GM21717 (cell line): ENCODE measurements at regions not wholly inside any gene's neighbourhood (a gene's known extent, or its start where the extent isn't known, plus 50 kb on each side); places are given as distances from the start of the nearest gene placed in this dataset.
"Not testable (repeated sequence)": the region's sequence is repeated elsewhere in the genome, so short reads cannot be mapped to it uniquely, and the experiment has no call there.

Experiments used
- ATAC-seq: cut with Tn5 transposase; IDR thresholded peaks from one replicate; pipeline ENCODE4 v1.9.1; 2021; ENCODE audit warnings: mild to moderate bottlenecking, moderate library complexity; ENCODE audit not compliant: unreplicated experiment

GRCh38 chr2:156769802-156770201 is 333.6 kb downstream of the GPD2 start:
- no peak for ATAC-seq

GRCh38 chr2:156778916-156779315 is 342.7 kb downstream of the GPD2 start:
- ATAC-seq, result no peak

GRCh38 chr2:156779416-156780120 is 343.4 kb downstream of the GPD2 start:
- ATAC-seq, result no peak

GRCh38 chr2:156781677-156782076 is 345.5 kb downstream of the GPD2 start:
- not testable (repeated sequence) for ATAC-seq

- no peak for ATAC-seq
Observed at GRCh38 chr2:156784020-156784701, 348.0 kb downstream of the GPD2 start.

- ATAC-seq, result no peak
Observed at GRCh38 chr2:156787517-156787916, 351.3 kb downstream of the GPD2 start.

- ATAC-seq, result no peak
Observed at GRCh38 chr2:156790343-156791037, 354.3 kb downstream of the GPD2 start.

- no peak for ATAC-seq
Observed at GRCh38 chr2:156792242-156792840, 356.2 kb downstream of the GPD2 start.

- no peak for ATAC-seq
Observed at GRCh38 chr2:156797832-156798231, 361.7 kb downstream of the GPD2 start.

GRCh38 chr2:156800065-156800653 is 364.0 kb downstream of the GPD2 start:
- peak; percentile 73 for ATAC-seq

- no peak for ATAC-seq
Observed at GRCh38 chr2:156800781-156801361, 364.7 kb downstream of the GPD2 start.

- no peak for ATAC-seq
Observed at GRCh38 chr2:156803243-156803642, 367.1 kb downstream of the GPD2 start.

- no peak for ATAC-seq
Observed at GRCh38 chr2:156803967-156804366, 367.8 kb downstream of the GPD2 start.

GRCh38 chr2:156810094-156810493 is 373.9 kb downstream of the GPD2 start:
- ATAC-seq, result no peak

GRCh38 chr2:156812496-156812895 is 376.3 kb downstream of the GPD2 start:
- no peak for ATAC-seq

- no peak for ATAC-seq
Observed at GRCh38 chr2:156817430-156817829, 381.3 kb downstream of the GPD2 start.

GRCh38 chr2:156818221-156818620 is 382.0 kb downstream of the GPD2 start:
- ATAC-seq, result no peak

- no peak for ATAC-seq
Observed at GRCh38 chr2:156818944-156819343, 382.8 kb downstream of the GPD2 start.

- ATAC-seq, result no peak
Observed at GRCh38 chr2:156826341-156826933, 390.3 kb downstream of the GPD2 start.

- ATAC-seq, result no peak
Observed at GRCh38 chr2:156834431-156834830, 398.3 kb downstream of the GPD2 start.
